Fibroblast of the aortic adventitia (primary cell): ENCODE measurements at regions not wholly inside any gene's neighbourhood (a gene's known extent, or its start where the extent isn't known, plus 50 kb on each side); places are given as distances from the start of the nearest gene placed in this dataset.

Source experiments
- DNase-seq: peaks from one replicate; pipeline ENCODE4 v3.0.0-alpha.2; 2010; ENCODE audit warnings: low read depth
- H3K4me3 ChIP-seq: 2 replicates; pipeline ENCODE4 v1.5.1; 2011; ENCODE audit warnings: low read depth, mild to moderate bottlenecking, control low read depth, low read length, moderate library complexity
- CTCF ChIP-seq: IDR thresholded peaks from 2 replicates; pipeline ENCODE4 v1.5.1; 2011; ENCODE audit warnings: mild to moderate bottlenecking, low read length, control low read depth, inconsistent platforms; ENCODE audit not compliant: insufficient read depth

- TF ChIP-seq CTCF, result no peak
- DNase-seq, result no peak
- H3K4me3 ChIP-seq, result no peak overlapping the region
These were observed 285.6 kb downstream of the FZD1 start for GRCh38 chr7:91549878-91550277.

- H3K4me3 ChIP-seq, result no peak overlapping the region
- DNase-seq, result no peak
- TF ChIP-seq CTCF, result no peak
These were observed 286.7 kb downstream of the FZD1 start for GRCh38 chr7:91550931-91551330.

- H3K4me3 ChIP-seq, result no peak overlapping the region
- no peak for TF ChIP-seq CTCF
- DNase-seq, result no peak
These were observed 287.3 kb downstream of the FZD1 start for GRCh38 chr7:91551377-91552175.

GRCh38 chr7:91553410-91553895 lies 289.2 kb downstream of the FZD1 start:
- H3K4me3 ChIP-seq, result no peak overlapping the region
- no peak for TF ChIP-seq CTCF
- DNase-seq, result no peak

GRCh38 chr7:91554883-91555282 lies 290.6 kb downstream of the FZD1 start:
- H3K4me3 ChIP-seq, result no peak overlapping the region
- DNase-seq, result no peak
- no peak for TF ChIP-seq CTCF

- TF ChIP-seq CTCF, result no peak
- no peak for DNase-seq
- no peak overlapping the region for H3K4me3 ChIP-seq
These were observed 292.0 kb downstream of the FZD1 start for GRCh38 chr7:91556239-91556638.
